PC-9 (cell line): ENCODE measurements at regions not wholly inside any gene's neighbourhood (a gene's known extent, or its start where the extent isn't known, plus 50 kb on each side); places are given as distances from the start of the nearest gene placed in this dataset.
A peak's percentile ranks its signal among the peaks of the same experiment; 100 is the strongest.

Experiments
- BruUV-seq: library from RNA; stranded (reverse); fragments of 400-500 nt; replicated peaks from 2 replicates; lab custom pipeline; 2021; lab: Mats Ljungman, UMichigan
- CTCF ChIA-PET: fragments of 300-600 bp; sonication (Branson Sonifier 250); formaldehyde crosslinking; loops from one replicate; lab custom pipeline; 2022; ENCODE audit warnings: antibody characterized with exemption; lab: Charles Lee
- POLR2A ChIA-PET: fragments of 300-600 bp; sonication (Branson Sonifier 250); formaldehyde crosslinking; loops from one replicate; lab custom pipeline; 2022; ENCODE audit warnings: antibody characterized with exemption; ENCODE audit not compliant: unreplicated experiment; lab: Charles Lee
- DNase-seq, 2 experiments: peaks; one replicate each; pipeline versions ENCODE4 v3.0.0 to v3.0.0-alpha.2; 2015 to 2022; ENCODE audit warnings: mixed read lengths in 1 of 2
- H2AFZ ChIP-seq: fragments of 200-600 bp; sonication (generic); 2 replicates; pipeline ENCODE4 v1.8.1; 2017; ENCODE audit warnings: antibody characterized with exemption
- H3F3A ChIP-seq: fragments of 200-600 bp; sonication (generic); 2 replicates; pipeline ENCODE4 v1.8.1; 2017; ENCODE audit warnings: antibody characterized with exemption, mild to moderate bottlenecking, low read depth; ENCODE audit not compliant: insufficient read depth
- H3K27ac ChIP-seq: fragments of 200-600 bp; sonication (generic); 2 replicates; pipeline ENCODE4 v1.6.1; 2016; ENCODE audit warnings: mixed run types
- H3K27me3 ChIP-seq: fragments of 200-600 bp; sonication (generic); 2 replicates; pipeline ENCODE4 v1.6.1; 2016; ENCODE audit warnings: low read depth, mixed run types; ENCODE audit not compliant: insufficient read depth
- H3K36me3 ChIP-seq: fragments of 200-600 bp; sonication (generic); 2 replicates; pipeline ENCODE4 v1.6.1; 2016; ENCODE audit warnings: low read depth, mixed run types
- H3K4me1 ChIP-seq: fragments of 200-600 bp; sonication (generic); replicated peaks from 2 replicates; pipeline ENCODE4 v1.6.1; 2016; ENCODE audit warnings: mixed run types; ENCODE audit not compliant: insufficient read depth
- H3K4me2 ChIP-seq: fragments of 200-600 bp; sonication (generic); 2 replicates; pipeline ENCODE4 v1.6.1; 2017; ENCODE audit warnings: mixed run types
- H3K4me3 ChIP-seq: fragments of 200-600 bp; sonication (generic); 2 replicates; pipeline ENCODE4 v1.6.1; 2016; ENCODE audit warnings: mixed run types
- H3K79me2 ChIP-seq: fragments of 200-600 bp; sonication (generic); 2 replicates; pipeline ENCODE4 v1.6.1; 2017; ENCODE audit warnings: low read depth, mixed run types
- H3K9me2 ChIP-seq: fragments of 200-600 bp; sonication (generic); 2 replicates; pipeline ENCODE4 v1.8.1; 2017; ENCODE audit warnings: mild to moderate bottlenecking; ENCODE audit not compliant: insufficient read depth
- H3K9me3 ChIP-seq: fragments of 200-600 bp; sonication (generic); 2 replicates; pipeline ENCODE4 v1.8.1; 2016; ENCODE audit warnings: low read depth; ENCODE audit not compliant: insufficient read depth
- H4K20me1 ChIP-seq: fragments of 200-600 bp; sonication (generic); 2 replicates; pipeline ENCODE4 v1.8.1; 2017; ENCODE audit not compliant: insufficient read depth
- EZH2 ChIP-seq: fragments of 200-600 bp; sonication (generic); IDR thresholded peaks from 2 replicates; pipeline ENCODE4 v1.8.0; 2017; ENCODE audit warnings: antibody characterized with exemption, low read depth
- intact Hi-C: fragments of 100-400 bp; cut with micrococcal nuclease; formaldehyde crosslinking; loops from one replicate; pipeline ENCODE4 v1.10.0; 2022; ENCODE audit not compliant: unreplicated experiment
- TF ChIP-seq, protein P1 (sequence below): fragments of 200-600 bp; sonication (generic); conservative IDR thresholded peaks from 2 replicates; pipeline ENCODE4 v1.6.1; 2017; ENCODE audit warnings: mixed run types, antibody characterized with exemption, mild to moderate bottlenecking, moderate library complexity

DNA sequence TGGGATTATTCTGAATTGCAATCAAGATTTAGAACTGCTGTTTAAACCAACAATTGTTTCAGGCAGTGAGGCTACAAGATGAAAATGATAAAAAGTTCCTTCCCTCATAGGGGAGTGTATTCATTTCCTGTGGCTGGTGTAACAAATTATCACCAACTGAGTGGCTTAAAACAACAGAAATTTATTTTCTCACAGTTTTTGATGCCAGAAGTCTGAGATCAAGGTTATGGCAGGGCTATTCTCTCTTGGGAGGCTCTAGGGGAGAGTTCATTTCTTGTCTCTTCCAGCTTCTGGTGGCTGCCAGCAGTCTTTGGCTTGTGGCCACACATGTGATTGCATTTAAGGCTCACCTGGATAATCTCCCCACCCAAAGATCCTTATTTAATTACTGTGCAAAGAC lies 290.5 kb upstream of the ZSWIM2 start:
- Histone ChIP-seq H3K9me2 (no peaks in the 10 kb centered on the region), H4K20me1 (no peaks in the 10 kb centered on the region), H3K27ac (no peak overlapping the region), H3K9me3 (no peaks in the 10 kb centered on the region), H3K27me3 (no peaks in the 10 kb centered on the region), H3K79me2 (no peaks in the 10 kb centered on the region), H3K4me2 (no peak overlapping the region), H3K36me3 (no peaks in the 10 kb centered on the region), H2AFZ (no peak overlapping the region), H3K4me3 (no peak overlapping the region), H3K4me1 (no peaks in the 10 kb centered on the region), H3F3A (no peaks in the 10 kb centered on the region)
- TF ChIP-seq, protein P1, sequence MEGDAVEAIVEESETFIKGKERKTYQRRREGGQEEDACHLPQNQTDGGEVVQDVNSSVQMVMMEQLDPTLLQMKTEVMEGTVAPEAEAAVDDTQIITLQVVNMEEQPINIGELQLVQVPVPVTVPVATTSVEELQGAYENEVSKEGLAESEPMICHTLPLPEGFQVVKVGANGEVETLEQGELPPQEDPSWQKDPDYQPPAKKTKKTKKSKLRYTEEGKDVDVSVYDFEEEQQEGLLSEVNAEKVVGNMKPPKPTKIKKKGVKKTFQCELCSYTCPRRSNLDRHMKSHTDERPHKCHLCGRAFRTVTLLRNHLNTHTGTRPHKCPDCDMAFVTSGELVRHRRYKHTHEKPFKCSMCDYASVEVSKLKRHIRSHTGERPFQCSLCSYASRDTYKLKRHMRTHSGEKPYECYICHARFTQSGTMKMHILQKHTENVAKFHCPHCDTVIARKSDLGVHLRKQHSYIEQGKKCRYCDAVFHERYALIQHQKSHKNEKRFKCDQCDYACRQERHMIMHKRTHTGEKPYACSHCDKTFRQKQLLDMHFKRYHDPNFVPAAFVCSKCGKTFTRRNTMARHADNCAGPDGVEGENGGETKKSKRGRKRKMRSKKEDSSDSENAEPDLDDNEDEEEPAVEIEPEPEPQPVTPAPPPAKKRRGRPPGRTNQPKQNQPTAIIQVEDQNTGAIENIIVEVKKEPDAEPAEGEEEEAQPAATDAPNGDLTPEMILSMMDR = no peak
- TF ChIP-seq EZH2 = no peak
- ChIA-PET POLR2A (no interaction called here), CTCF (no interaction called here)
- BruUV-seq = no TSS peak
- no peak for DNase-seq
- intact Hi-C loops = no loop called here

DNA sequence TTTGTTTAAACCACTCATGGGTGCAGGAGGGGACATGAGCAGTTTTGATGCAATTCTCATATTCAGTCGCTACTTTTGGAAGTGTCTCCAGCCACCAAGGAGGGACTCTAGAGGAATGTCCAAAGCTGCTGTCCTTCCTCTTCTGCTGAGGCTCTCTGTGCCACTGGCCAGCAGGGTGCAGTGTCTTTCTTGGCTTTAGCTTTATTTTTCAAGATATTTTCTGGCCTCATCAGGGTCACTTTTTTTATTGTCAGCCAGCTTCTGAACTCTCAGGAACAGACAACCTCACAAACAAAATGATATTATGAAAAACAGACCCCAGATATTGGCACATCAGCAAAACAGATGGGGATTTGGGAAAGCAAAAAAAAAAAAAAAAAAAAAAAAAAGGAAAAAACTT lies 289.3 kb upstream of the ZSWIM2 start:
- Histone ChIP-seq H3K27me3 (no peaks in the 10 kb centered on the region), H3K4me1 (no peaks in the 10 kb centered on the region), H3K36me3 (no peaks in the 10 kb centered on the region), H3K4me3 (no peak overlapping the region), H4K20me1 (no peaks in the 10 kb centered on the region), H2AFZ (no peak overlapping the region), H3K9me3 (no peaks in the 10 kb centered on the region), H3F3A (no peaks in the 10 kb centered on the region), H3K4me2 (no peak overlapping the region), H3K9me2 (no peaks in the 10 kb centered on the region), H3K79me2 (no peaks in the 10 kb centered on the region), H3K27ac (no peak overlapping the region)
- TF ChIP-seq, protein P1 = peak; percentile 51; the same call in 1 of the 2 replicates
- no peak for TF ChIP-seq EZH2
- ChIA-PET POLR2A (no interaction called here), CTCF (interaction anchor here (0.7 kb wide), 1 partner anchor 720 kb away, joined by 3 read pairs; no protein-coding TSS in a partner anchor)
- BruUV-seq = no TSS peak
- intact Hi-C loops = no loop called here
- DNase-seq = peak in 1 of 2 experiments; percentile 2

DNA sequence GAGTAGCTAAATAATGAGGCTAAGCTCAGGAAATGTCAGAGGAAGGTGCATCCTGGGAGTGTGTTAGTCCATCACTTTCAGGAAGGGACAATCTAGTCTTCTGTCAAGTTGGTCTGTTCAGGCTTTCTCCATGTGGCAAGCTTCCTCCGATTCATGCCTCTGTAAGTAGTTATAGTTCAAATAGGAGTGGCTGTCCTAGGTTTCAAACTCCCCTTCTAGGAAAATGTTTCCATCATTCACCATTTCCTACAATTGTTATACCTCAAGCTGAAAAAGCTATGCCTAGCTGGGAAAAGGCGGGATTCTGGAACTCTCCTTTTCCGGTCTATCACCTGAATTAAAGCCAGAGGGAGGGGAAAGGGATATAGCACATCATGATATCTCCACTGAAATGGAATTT lies 287.7 kb upstream of the ZSWIM2 start:
- Histone ChIP-seq H2AFZ (no peak overlapping the region), H3K27me3 (no peaks in the 10 kb centered on the region), H3K27ac (no peak overlapping the region), H3K79me2 (no peaks in the 10 kb centered on the region), H3K9me2 (no peaks in the 10 kb centered on the region), H3K36me3 (no peaks in the 10 kb centered on the region), H3K4me1 (no peaks in the 10 kb centered on the region), H3K9me3 (no peaks in the 10 kb centered on the region), H3K4me3 (no peak overlapping the region), H4K20me1 (no peaks in the 10 kb centered on the region), H3K4me2 (no peak overlapping the region), H3F3A (no peaks in the 10 kb centered on the region)
- TF ChIP-seq EZH2 = no peak
- TF ChIP-seq, protein P1 = no peak
- BruUV-seq = no TSS peak
- DNase-seq = no peak
- POLR2A ChIA-PET = no interaction called here
- intact Hi-C loops = no loop called here
- CTCF ChIA-PET = interaction anchor here (0.5 kb wide), 1 partner anchor 1063 kb away, joined by 4 read pairs; no protein-coding TSS in a partner anchor
